ENCODE measurements at regions not wholly inside any gene's neighbourhood (a gene's known extent, or its start where the extent isn't known, plus 50 kb on each side); places are given as distances from the start of the nearest gene placed in this dataset.

GRCh38 chr2:40886655-40887054 is 434.8 kb upstream of the SLC8A1 start:
- H3K9me3 ChIP-seq (ENCODE audit: low read depth), result no peaks in the 10 kb centered on the region
- H3K36me3 ChIP-seq, result no peaks in the 10 kb centered on the region
- no peak overlapping the region for H3K27ac ChIP-seq
- TF ChIP-seq CTCF (IDR thresholded peaks at IDR 0.05) (no peak), EZH2 (IDR thresholded peaks at IDR 0.05) (no peak), EZH2phosphoT487 (IDR thresholded peaks at IDR 0.05) (no peak)
- Mint-ChIP-seq H3K27ac (no peak overlapping the region), H3K9me3 (peaks cover 5% of the 10 kb centered on the region), H3K4me1 (no peaks in the 10 kb centered on the region), H3K4me3 (no peak overlapping the region), H3K27me3 (ENCODE audit: insufficient read depth, low read depth) (no peaks in the 10 kb centered on the region), H3K36me3 (no peaks in the 10 kb centered on the region)
- H3K4me1 ChIP-seq, result no peaks in the 10 kb centered on the region
- no peak for DNase-seq (ENCODE audit: low spot score)
- H3K9ac ChIP-seq, result no peak overlapping the region
- no peak overlapping the region for H3K4me3 ChIP-seq
- no peaks in the 10 kb centered on the region for H4K20me1 ChIP-seq (ENCODE audit: low read depth)
- no peaks in the 10 kb centered on the region for H3K79me2 ChIP-seq (ENCODE audit: low read depth)
- H3F3A ChIP-seq (ENCODE audit: low read depth), result no peaks in the 10 kb centered on the region
- no peak overlapping the region for H3K4me2 ChIP-seq
- H2AFZ ChIP-seq (replicated peaks), result no peak overlapping the region
- H3K27me3 ChIP-seq, result no peaks in the 10 kb centered on the region

- no peak for DNase-seq (ENCODE audit: low spot score)
- Histone ChIP-seq H3K4me1 (no peaks in the 10 kb centered on the region), H3K4me3 (no peak overlapping the region), H3K79me2 (ENCODE audit: low read depth) (no peaks in the 10 kb centered on the region), H3K27ac (no peak overlapping the region), H3K4me2 (no peak overlapping the region), H2AFZ (replicated peaks) (no peak overlapping the region), H4K20me1 (ENCODE audit: low read depth) (no peaks in the 10 kb centered on the region), H3K27me3 (no peaks in the 10 kb centered on the region), H3K9ac (no peak overlapping the region), H3K36me3 (no peaks in the 10 kb centered on the region), H3F3A (ENCODE audit: low read depth) (no peaks in the 10 kb centered on the region), H3K9me3 (ENCODE audit: low read depth) (no peaks in the 10 kb centered on the region)
- Mint-ChIP-seq H3K9me3 (no peaks in the 10 kb centered on the region), H3K36me3 (no peaks in the 10 kb centered on the region), H3K4me3 (no peak overlapping the region), H3K27me3 (ENCODE audit: insufficient read depth, low read depth) (no peaks in the 10 kb centered on the region), H3K4me1 (no peaks in the 10 kb centered on the region), H3K27ac (no peak overlapping the region)
- TF ChIP-seq EZH2 (IDR thresholded peaks at IDR 0.05) (no peak), EZH2phosphoT487 (IDR thresholded peaks at IDR 0.05) (no peak), CTCF (IDR thresholded peaks at IDR 0.05) (no peak)
Observed at GRCh38 chr2:40896358-40896757, 444.5 kb upstream of the SLC8A1 start.

GRCh38 chr2:40914666-40915065 is 462.8 kb upstream of the SLC8A1 start:
- no peak overlapping the region for H2AFZ ChIP-seq (replicated peaks)
- H3F3A ChIP-seq (ENCODE audit: low read depth), result no peaks in the 10 kb centered on the region
- Mint-ChIP-seq H3K4me1 (no peaks in the 10 kb centered on the region), H3K9me3 (no peaks in the 10 kb centered on the region), H3K36me3 (no peaks in the 10 kb centered on the region), H3K27me3 (ENCODE audit: insufficient read depth, low read depth) (no peaks in the 10 kb centered on the region), H3K4me3 (no peak overlapping the region), H3K27ac (no peak overlapping the region)
- no peaks in the 10 kb centered on the region for H3K79me2 ChIP-seq (ENCODE audit: low read depth)
- H3K27ac ChIP-seq, result no peak overlapping the region
- H3K9ac ChIP-seq, result no peak overlapping the region
- no peak overlapping the region for H3K4me3 ChIP-seq
- DNase-seq (ENCODE audit: low spot score), result no peak
- no peak for TF ChIP-seq CTCF (IDR thresholded peaks at IDR 0.05)
- no peak for TF ChIP-seq EZH2phosphoT487 (IDR thresholded peaks at IDR 0.05)
- no peak for TF ChIP-seq EZH2 (IDR thresholded peaks at IDR 0.05)
- H3K36me3 ChIP-seq, result no peaks in the 10 kb centered on the region
- H3K4me2 ChIP-seq, result no peak overlapping the region
- no peaks in the 10 kb centered on the region for H3K9me3 ChIP-seq (ENCODE audit: low read depth)
- H4K20me1 ChIP-seq (ENCODE audit: low read depth), result no peaks in the 10 kb centered on the region
- H3K4me1 ChIP-seq, result no peaks in the 10 kb centered on the region
- H3K27me3 ChIP-seq, result no peaks in the 10 kb centered on the region

- Mint-ChIP-seq H3K36me3 (no peaks in the 10 kb centered on the region), H3K4me3 (no peak overlapping the region), H3K9me3 (no peaks in the 10 kb centered on the region), H3K27me3 (ENCODE audit: insufficient read depth, low read depth) (no peaks in the 10 kb centered on the region), H3K4me1 (no peaks in the 10 kb centered on the region), H3K27ac (no peak overlapping the region)
- H3K27me3 ChIP-seq, result no peaks in the 10 kb centered on the region
- TF ChIP-seq EZH2phosphoT487 (IDR thresholded peaks at IDR 0.05), result no peak
- no peak for TF ChIP-seq CTCF (IDR thresholded peaks at IDR 0.05)
- no peak for TF ChIP-seq EZH2 (IDR thresholded peaks at IDR 0.05)
- no peaks in the 10 kb centered on the region for H4K20me1 ChIP-seq (ENCODE audit: low read depth)
- H3K4me1 ChIP-seq, result no peaks in the 10 kb centered on the region
- no peaks in the 10 kb centered on the region for H3K36me3 ChIP-seq
- H2AFZ ChIP-seq (replicated peaks), result no peak overlapping the region
- H3K79me2 ChIP-seq (ENCODE audit: low read depth), result no peaks in the 10 kb centered on the region
- H3K9me3 ChIP-seq (ENCODE audit: low read depth), result no peaks in the 10 kb centered on the region
- H3K4me2 ChIP-seq, result no peak overlapping the region
- H3K9ac ChIP-seq, result no peak overlapping the region
- H3K27ac ChIP-seq, result no peak overlapping the region
- no peak for DNase-seq (ENCODE audit: low spot score)
- H3K4me3 ChIP-seq, result no peak overlapping the region
- H3F3A ChIP-seq (ENCODE audit: low read depth), result no peaks in the 10 kb centered on the region
Observed at GRCh38 chr2:40915651-40916050, 463.8 kb upstream of the SLC8A1 start.

Measured in neural progenitor cell (in vitro differentiated cells).